Endothelial cell (in vitro differentiated cells): ENCODE measurements at regions not wholly inside any gene's neighbourhood (a gene's known extent, or its start where the extent isn't known, plus 50 kb on each side); places are given as distances from the start of the nearest gene placed in this dataset.
"Not testable (repeated sequence)": the region's sequence is repeated elsewhere in the genome, so short reads cannot be mapped to it uniquely, and the experiment has no call there.

ENCODE experiments used
- DNase-seq: peaks from one replicate; pipeline ENCODE4 v3.0.0; 2021; ENCODE audit warnings: low spot score
- H3K27ac Mint-ChIP-seq: one replicate; pipeline ENCODE4 v1.8.0; 2021; ENCODE audit warnings: mixed read lengths, inconsistent platforms; ENCODE audit not compliant: unreplicated experiment
- H3K27me3 Mint-ChIP-seq: one replicate; pipeline ENCODE4 v1.8.0; 2021; ENCODE audit warnings: mild to moderate bottlenecking, moderate library complexity, mixed read lengths, inconsistent platforms; ENCODE audit not compliant: unreplicated experiment
- H3K36me3 Mint-ChIP-seq: one replicate; pipeline ENCODE4 v1.8.0; 2021; ENCODE audit warnings: mild to moderate bottlenecking, low read depth, mixed read lengths, inconsistent platforms; ENCODE audit not compliant: unreplicated experiment
- H3K4me1 Mint-ChIP-seq: one replicate; pipeline ENCODE4 v1.8.0; 2021; ENCODE audit warnings: mild to moderate bottlenecking, mixed read lengths, inconsistent platforms; ENCODE audit not compliant: unreplicated experiment
- H3K4me3 Mint-ChIP-seq: one replicate; pipeline ENCODE4 v1.8.0; 2021; ENCODE audit warnings: mild to moderate bottlenecking, mixed read lengths, inconsistent platforms; ENCODE audit not compliant: unreplicated experiment
- H3K9me3 Mint-ChIP-seq: one replicate; pipeline ENCODE4 v1.8.0; 2021; ENCODE audit warnings: mixed read lengths, inconsistent platforms; ENCODE audit not compliant: unreplicated experiment
- CTCF ChIP-seq: fragments of 200-600 bp; sonication (generic); IDR thresholded peaks from one replicate; pipeline ENCODE4 v1.5.0; 2021; ENCODE audit warnings: antibody characterized with exemption; ENCODE audit not compliant: unreplicated experiment

GRCh38 chr5:168096525-168096924 lies 194.9 kb upstream of the WWC1 start:
- DNase-seq = no peak
- no peak for TF ChIP-seq CTCF
- Mint-ChIP-seq H3K27ac (no peak overlapping the region), H3K4me3 (no peak overlapping the region), H3K36me3 (no peaks in the 10 kb centered on the region), H3K4me1 (peaks cover 2% of the 10 kb centered on the region), H3K9me3 (no peaks in the 10 kb centered on the region), H3K27me3 (no peaks in the 10 kb centered on the region)

- DNase-seq = no peak
- Mint-ChIP-seq H3K9me3 (no peaks in the 10 kb centered on the region), H3K36me3 (no peaks in the 10 kb centered on the region), H3K4me1 (peaks cover 2% of the 10 kb centered on the region), H3K4me3 (no peak overlapping the region), H3K27me3 (no peaks in the 10 kb centered on the region), H3K27ac (no peak overlapping the region)
- TF ChIP-seq CTCF = no peak
Observed at GRCh38 chr5:168097876-168098653, 193.4 kb upstream of the WWC1 start.

GRCh38 chr5:168101352-168101751 lies 190.1 kb upstream of the WWC1 start:
- Mint-ChIP-seq H3K4me1 (peaks cover 16% of the 10 kb centered on the region), H3K27me3 (no peaks in the 10 kb centered on the region), H3K27ac (no peak overlapping the region), H3K4me3 (no peak overlapping the region), H3K36me3 (no peaks in the 10 kb centered on the region), H3K9me3 (no peaks in the 10 kb centered on the region)
- no peak for DNase-seq
- no peak for TF ChIP-seq CTCF

- peaks cover 18% of the 10 kb centered on the region for H3K4me1 Mint-ChIP-seq
Observed at GRCh38 chr5:168103018-168103417, 188.4 kb upstream of the WWC1 start.

GRCh38 chr5:168104350-168104749 lies 187.1 kb upstream of the WWC1 start:
- DNase-seq = no peak
- H3K36me3 Mint-ChIP-seq = no peaks in the 10 kb centered on the region
- TF ChIP-seq CTCF = no peak
- no peaks in the 10 kb centered on the region for H3K27me3 Mint-ChIP-seq
- no peak overlapping the region for H3K4me3 Mint-ChIP-seq
- no peaks in the 10 kb centered on the region for H3K9me3 Mint-ChIP-seq
- H3K4me1 Mint-ChIP-seq = peaks cover 21% of the 10 kb centered on the region
- H3K27ac Mint-ChIP-seq = no peak overlapping the region

More at GRCh38 chr5:168103018-168103417, 188.4 kb upstream of the WWC1 start:
- not testable (repeated sequence) for H3K4me3 Mint-ChIP-seq, H3K27ac Mint-ChIP-seq, H3K9me3 Mint-ChIP-seq, H3K36me3 Mint-ChIP-seq, DNase-seq, H3K27me3 Mint-ChIP-seq
